ENCODE measurements at regions not wholly inside any gene's neighbourhood (a gene's known extent, or its start where the extent isn't known, plus 50 kb on each side); places are given as distances from the start of the nearest gene placed in this dataset.

GRCh38 chr13:65971541-65971940 lies 1258.6 kb downstream of the PCDH9 start:
- Histone ChIP-seq H3K27ac (ENCODE audit: low read depth) (no peak overlapping the region), H3K9me2 (ENCODE audit: insufficient read depth) (peaks cover 2% of the 10 kb centered on the region; the same call in 1 of the 2 replicates), H2AFZ (0 out of 2 replicates have a peak overlapping the region, but pooled peaks have one; percentile 1), H3K4me1 (ENCODE audit: insufficient read depth) (no peaks in the 10 kb centered on the region), H3K4me2 (no peak overlapping the region), H3K4me3 (no peak overlapping the region), H3K36me3 (ENCODE audit: insufficient read depth) (no peaks in the 10 kb centered on the region), H3F3A (replicated peaks; ENCODE audit: low read depth) (no peaks in the 10 kb centered on the region), H3K27me3 (ENCODE audit: insufficient read depth) (no peaks in the 10 kb centered on the region), H4K20me1 (replicated peaks; ENCODE audit: insufficient read depth) (no peaks in the 10 kb centered on the region), H3K79me2 (replicated peaks; ENCODE audit: insufficient read depth) (no peaks in the 10 kb centered on the region)
- Mint-ChIP-seq H3K9me3 (peaks cover 2% of the 10 kb centered on the region; the same call in 2 of the 3 replicates), H3K27me3 (ENCODE audit: insufficient read depth, low read depth, poor library complexity) (peaks cover 1% of the 10 kb centered on the region), H3K4me3 (no peak overlapping the region), H3K27ac (no peak overlapping the region), H3K36me3 (ENCODE audit: low read depth) (no peaks in the 10 kb centered on the region; the same call in 2 of the 3 replicates), H3K4me1 (peaks cover 11% of the 10 kb centered on the region; the same call in 2 of the 3 replicates)
- no peak for TF ChIP-seq JUNB (IDR thresholded peaks at IDR 0.05; ENCODE audit: unreplicated experiment)
- no peak for TF ChIP-seq POLR2AphosphoS5 (IDR thresholded peaks at IDR 0.05; ENCODE audit: low read depth)
- no peak for TF ChIP-seq CTCF (conservative IDR thresholded peaks at IDR 0.05; ENCODE audit: low read depth in 2 of 2)
- TF ChIP-seq EZH2phosphoT487 (IDR thresholded peaks at IDR 0.05; ENCODE audit: unreplicated experiment): no peak
- TF ChIP-seq ZNF462 (CRISPR knock-in tag; IDR thresholded peaks at IDR 0.05): no peak
- TF ChIP-seq STAT1 (IDR thresholded peaks at IDR 0.05; ENCODE audit: unreplicated experiment): no peak
- TF ChIP-seq REST (IDR thresholded peaks at IDR 0.05; ENCODE audit: unreplicated experiment): no peak
- no peak for TF ChIP-seq ZNF331 (CRISPR knock-in tag; IDR thresholded peaks at IDR 0.05; ENCODE audit: low read depth)
- no peak for TF ChIP-seq ZNF114 (CRISPR knock-in tag; IDR thresholded peaks at IDR 0.05)
- TF ChIP-seq ETS1 (IDR thresholded peaks at IDR 0.05): no peak
- no peak for TF ChIP-seq NANOG (IDR thresholded peaks at IDR 0.05; ENCODE audit: borderline replicate concordance)
- TF ChIP-seq EZH2 (IDR thresholded peaks at IDR 0.05; ENCODE audit: low read depth, unreplicated experiment): no peak
- TF ChIP-seq CREB1 (CRISPR knock-in tag; IDR thresholded peaks at IDR 0.05; ENCODE audit: low read depth): no peak
- peak; percentile 25 for DNase-seq (ENCODE audit: low spot score)
- peak; percentile 83 for ATAC-seq

All from GM23338 (cell line).